SK-N-SH (cell line): ENCODE measurements at regions not wholly inside any gene's neighbourhood (a gene's known extent, or its start where the extent isn't known, plus 50 kb on each side); places are given as distances from the start of the nearest gene placed in this dataset.

Experiments used
- CTCF ChIA-PET: fragments of 300-600, 350-600 bp; formaldehyde crosslinking; extraction: SDS; loops from one replicate; lab custom pipeline; 2021; lab: Yijun Ruan, JAX
- POLR2A ChIA-PET: fragments of 350-600 bp; sonication (Branson Sonifier 250); formaldehyde crosslinking; extraction: SDS; loops from one replicate; lab custom pipeline; 2020; ENCODE audit warnings: antibody characterized with exemption, inconsistent platforms; lab: Yijun Ruan, JAX
- DNase-seq: peaks from one replicate; pipeline ENCODE4 v3.0.0; 2012
- H2AFZ ChIP-seq: fragments of 200-600 bp; sonication (generic); 2 replicates; pipeline ENCODE4 v1.8.1; 2016; ENCODE audit warnings: antibody characterized with exemption, mild to moderate bottlenecking, low read depth
- H3F3A ChIP-seq: fragments of 200-600 bp; sonication (generic); replicated peaks from 2 replicates; pipeline ENCODE3; 2016; ENCODE audit warnings: antibody characterized with exemption, mild to moderate bottlenecking; ENCODE audit not compliant: insufficient read depth
- H3K27ac ChIP-seq, 2 experiments: fragments of 200-500 bp in 1 of 2; fragments of 200-600 bp in 1 of 2; sonication (Bioruptor generic) in 1 of 2; sonication (generic), shearing (Covaris generic) in 1 of 2; 2 replicates each; pipeline versions ENCODE4 v1.5.1 to v1.6.1; 2014 to 2016; ENCODE audit warnings: low read depth in 2 of 2, inconsistent platforms in 1 of 2, low read length in 1 of 2, mild to moderate bottlenecking in 1 of 2, mixed read lengths in 1 of 2
- H3K27me3 ChIP-seq: fragments of 200-600 bp; sonication (generic), shearing (Covaris generic); 2 replicates; pipeline ENCODE4 v1.6.1; 2016; ENCODE audit warnings: mixed run types; ENCODE audit not compliant: insufficient read depth
- H3K36me3 ChIP-seq, 2 experiments: fragments of 200-500 bp in 1 of 2; fragments of 200-600 bp in 1 of 2; sonication (Bioruptor generic) in 1 of 2; sonication (generic) in 1 of 2; replicated peaks in 1 of 2; 2 replicates each; pipeline versions ENCODE3 to v1.5.1; 2014 to 2016; ENCODE audit warnings: low read length in 1 of 2, mild to moderate bottlenecking in 1 of 2; ENCODE audit not compliant: insufficient read depth in 2 of 2, control insufficient read depth in 1 of 2
- H3K4me1 ChIP-seq, 2 experiments: fragments of 200-500 bp in 1 of 2; fragments of 200-600 bp in 1 of 2; sonication (Bioruptor generic) in 1 of 2; sonication (generic), shearing (Covaris generic) in 1 of 2; 2 replicates each; pipeline versions ENCODE4 v1.5.1 to v1.6.1; 2014 to 2016; ENCODE audit warnings: low read depth in 1 of 2, low read length in 1 of 2, mixed run types in 1 of 2; ENCODE audit not compliant: insufficient read depth in 2 of 2, control insufficient read depth in 1 of 2
- H3K4me2 ChIP-seq: fragments of 200-600 bp; sonication (generic), shearing (Covaris generic); 2 replicates; pipeline ENCODE4 v1.6.1; 2017; ENCODE audit warnings: mixed run types
- H3K4me3 ChIP-seq, 2 experiments: fragments of 200-500 bp in 1 of 2; fragments of 200-600 bp in 1 of 2; sonication (Bioruptor generic) in 1 of 2; sonication (generic), shearing (Covaris generic) in 1 of 2; 2 replicates each; pipeline versions ENCODE4 v1.5.1 to v1.8.1; 2014 to 2016; ENCODE audit warnings: low read depth in 2 of 2, inconsistent platforms in 1 of 2, low read length in 1 of 2, mild to moderate bottlenecking in 1 of 2, mixed read lengths in 1 of 2, moderate library complexity in 1 of 2
- H3K79me2 ChIP-seq: fragments of 200-600 bp; sonication (generic); 2 replicates; pipeline ENCODE4 v1.8.1; 2017; ENCODE audit warnings: mild to moderate bottlenecking; ENCODE audit not compliant: insufficient read depth
- H3K9ac ChIP-seq: fragments of 200-600 bp; sonication (generic); 2 replicates; pipeline ENCODE4 v1.6.1; 2017; ENCODE audit warnings: mixed run types
- H3K9me2 ChIP-seq: fragments of 200-600 bp; sonication (generic); 2 replicates; pipeline ENCODE4 v1.6.1; 2017; ENCODE audit warnings: mixed run types
- H3K9me3 ChIP-seq: fragments of 200-600 bp; sonication (generic); 2 replicates; pipeline ENCODE4 v1.6.1; 2017; ENCODE audit warnings: mixed run types, mild to moderate bottlenecking, moderate library complexity
- H4K20me1 ChIP-seq: fragments of 200-600 bp; sonication (generic); 2 replicates; pipeline ENCODE4 v1.6.1; 2017; ENCODE audit warnings: mild to moderate bottlenecking, mixed run types; ENCODE audit not compliant: insufficient read depth
- CHD2 ChIP-seq: fragments of 150-350 bp; IDR thresholded peaks from 2 replicates; pipeline ENCODE4 v1.6.1; 2018; ENCODE audit warnings: low read length; ENCODE audit not compliant: partially characterized antibody
- EZH2phosphoT487 ChIP-seq: fragments of 200-600 bp; sonication (generic); IDR thresholded peaks from 2 replicates; pipeline ENCODE4 v1.6.1; 2017; ENCODE audit warnings: low read depth, mixed run types, mild to moderate bottlenecking, antibody characterized with exemption, moderate library complexity, borderline replicate concordance
- IRF3 ChIP-seq: fragments of 150-350 bp; IDR thresholded peaks from 2 replicates; pipeline ENCODE4 v1.6.1; 2016; ENCODE audit warnings: mild to moderate bottlenecking, low read depth, low read length
- MAX ChIP-seq: IDR thresholded peaks from 2 replicates; pipeline ENCODE4 v1.4.0; 2012; ENCODE audit warnings: low read depth
- MEF2A ChIP-seq: IDR thresholded peaks from 2 replicates; pipeline ENCODE4 v1.4.0; 2012; ENCODE audit warnings: low read depth, borderline replicate concordance
- MXI1 ChIP-seq: IDR thresholded peaks from 2 replicates; pipeline ENCODE4 v1.6.1; 2012; ENCODE audit warnings: mild to moderate bottlenecking, low read depth, low read length, improper control_type of control experiment
- NFIC ChIP-seq: IDR thresholded peaks from 2 replicates; pipeline ENCODE4 v1.4.0; 2012; ENCODE audit warnings: borderline replicate concordance
- PBX3 ChIP-seq: IDR thresholded peaks from 2 replicates; pipeline ENCODE4; 2012
- RAD21 ChIP-seq: IDR thresholded peaks from 2 replicates; pipeline ENCODE4 v1.6.1; 2012; ENCODE audit warnings: mild to moderate bottlenecking, low read length
- RCOR1 ChIP-seq: fragments of 150-350 bp; IDR thresholded peaks from 2 replicates; pipeline ENCODE4 v1.6.1; 2017; ENCODE audit warnings: antibody characterized with exemption, low read length
- REST ChIP-seq: IDR thresholded peaks from 2 replicates; pipeline ENCODE4 v1.6.1; 2012; ENCODE audit warnings: mild to moderate bottlenecking, low read depth, low read length, moderate library complexity
- RFX5 ChIP-seq: IDR thresholded peaks from 2 replicates; pipeline ENCODE4 v1.6.1; 2012; ENCODE audit warnings: mild to moderate bottlenecking, improper control_type of control experiment, low read length
- RXRA ChIP-seq: IDR thresholded peaks from 2 replicates; pipeline ENCODE4 v1.4.0; 2012; ENCODE audit warnings: low read depth, mild to moderate bottlenecking, borderline replicate concordance
- SIN3A ChIP-seq: IDR thresholded peaks from 2 replicates; pipeline ENCODE4 v1.6.1; 2012; ENCODE audit warnings: low read depth, mild to moderate bottlenecking, low read length, moderate library complexity, borderline replicate concordance
- USF1 ChIP-seq: IDR thresholded peaks from 2 replicates; pipeline ENCODE4 v1.4.0; 2012; ENCODE audit warnings: low read depth, borderline replicate concordance
- USF2 ChIP-seq: fragments of 150-350 bp; IDR thresholded peaks from 2 replicates; pipeline ENCODE4 v1.6.1; 2017; ENCODE audit warnings: antibody characterized with exemption, low read length, low read depth, borderline replicate concordance
- YY1 ChIP-seq: IDR thresholded peaks from 2 replicates; pipeline ENCODE4 v1.4.0; 2012; ENCODE audit warnings: low read depth, mild to moderate bottlenecking

- Histone ChIP-seq H3K4me1 (no peaks in the 10 kb centered on the region), H3K27ac (no peak overlapping the region), H3K27me3 (no peaks in the 10 kb centered on the region), H3K4me2 (no peak overlapping the region), H3K9me3 (no peaks in the 10 kb centered on the region), H3F3A (no peaks in the 10 kb centered on the region), H4K20me1 (no peaks in the 10 kb centered on the region), H3K9me2 (no peaks in the 10 kb centered on the region), H3K36me3 (no peaks in the 10 kb centered on the region)
- POLR2A ChIA-PET, result no interaction called here
- no peak for DNase-seq
- TF ChIP-seq RAD21 (no peak), RFX5 (no peak), RCOR1 (no peak), PBX3 (no peak), YY1 (no peak), USF1 (no peak), SIN3A (no peak), MXI1 (no peak), MEF2A (no peak), USF2 (no peak), EZH2phosphoT487 (no peak), IRF3 (no peak), CHD2 (no peak), RXRA (no peak), NFIC (no peak), MAX (no peak), REST (no peak)
- TF ChIP-seq, all 33 proteins: peak for 0
- CTCF ChIA-PET, result no interaction called here
- H3K79me2 ChIP-seq, result no peaks in the 10 kb centered on the region
- H3K4me3 ChIP-seq, result no peak overlapping the region
- H2AFZ ChIP-seq, result no peak overlapping the region
- H3K9ac ChIP-seq, result no peak overlapping the region
Observed at GRCh38 chrX:125680366-125680765, 360.7 kb downstream of the TEX13C start.
